Activated CD4-positive, alpha-beta T cell treated with anti-CD3 and anti-CD28 coated beads for 36 hours (primary cell): ENCODE measurements at regions not wholly inside any gene's neighbourhood (a gene's known extent, or its start where the extent isn't known, plus 50 kb on each side); places are given as distances from the start of the nearest gene placed in this dataset.
"Not testable (repeated sequence)": the region's sequence is repeated elsewhere in the genome, so short reads cannot be mapped to it uniquely, and the experiment has no call there.

Source experiments
- ATAC-seq: fragments of 200-7000 bp; cut with Tn5 transposase; one replicate; pipeline ENCODE4 v1.10.0; 2021; ENCODE audit warnings: mild to moderate bottlenecking, moderate library complexity
- CTCF ChIA-PET: fragments of 350-600 bp; sonication (Branson Sonifier 250); formaldehyde crosslinking; loops from one replicate; lab custom pipeline; 2021; ENCODE audit warnings: antibody characterized with exemption; lab: Charles Lee
- POLR2A ChIA-PET: fragments of 350-600 bp; sonication (Branson Sonifier 250); formaldehyde crosslinking; loops from one replicate; lab custom pipeline; 2021; ENCODE audit warnings: antibody characterized with exemption, inconsistent platforms; lab: Charles Lee
- DNase-seq: peaks from one replicate; pipeline ENCODE4 v3.0.0-alpha.2; 2020
- H3K27ac Mint-ChIP-seq: one replicate; pipeline ENCODE4 v1.8.0; 2021; ENCODE audit warnings: mixed read lengths
- H3K27me3 Mint-ChIP-seq: one replicate; pipeline ENCODE4 v1.8.0; 2021; ENCODE audit warnings: mixed read lengths
- H3K36me3 Mint-ChIP-seq: one replicate; pipeline ENCODE4 v1.8.0; 2021; ENCODE audit warnings: low read depth, mixed read lengths
- H3K4me1 Mint-ChIP-seq: one replicate; pipeline ENCODE4 v1.8.0; 2021; ENCODE audit warnings: mixed read lengths
- H3K4me3 Mint-ChIP-seq: one replicate; pipeline ENCODE4 v1.8.0; 2021; ENCODE audit warnings: mild to moderate bottlenecking, moderate library complexity, mixed read lengths
- H3K9me3 Mint-ChIP-seq: one replicate; pipeline ENCODE4 v1.8.0; 2021; ENCODE audit warnings: low read depth, mixed read lengths
- intact Hi-C, 2 experiments: fragments of 100-400 bp; cut with DNase I in 1 of 2; cut with micrococcal nuclease in 1 of 2; formaldehyde crosslinking; loops; one replicate each; pipeline versions ENCODE4 v1.14.2 to v1.15.1; 2022 to 2024; cut with DNase I, micrococcal nuclease

DNA sequence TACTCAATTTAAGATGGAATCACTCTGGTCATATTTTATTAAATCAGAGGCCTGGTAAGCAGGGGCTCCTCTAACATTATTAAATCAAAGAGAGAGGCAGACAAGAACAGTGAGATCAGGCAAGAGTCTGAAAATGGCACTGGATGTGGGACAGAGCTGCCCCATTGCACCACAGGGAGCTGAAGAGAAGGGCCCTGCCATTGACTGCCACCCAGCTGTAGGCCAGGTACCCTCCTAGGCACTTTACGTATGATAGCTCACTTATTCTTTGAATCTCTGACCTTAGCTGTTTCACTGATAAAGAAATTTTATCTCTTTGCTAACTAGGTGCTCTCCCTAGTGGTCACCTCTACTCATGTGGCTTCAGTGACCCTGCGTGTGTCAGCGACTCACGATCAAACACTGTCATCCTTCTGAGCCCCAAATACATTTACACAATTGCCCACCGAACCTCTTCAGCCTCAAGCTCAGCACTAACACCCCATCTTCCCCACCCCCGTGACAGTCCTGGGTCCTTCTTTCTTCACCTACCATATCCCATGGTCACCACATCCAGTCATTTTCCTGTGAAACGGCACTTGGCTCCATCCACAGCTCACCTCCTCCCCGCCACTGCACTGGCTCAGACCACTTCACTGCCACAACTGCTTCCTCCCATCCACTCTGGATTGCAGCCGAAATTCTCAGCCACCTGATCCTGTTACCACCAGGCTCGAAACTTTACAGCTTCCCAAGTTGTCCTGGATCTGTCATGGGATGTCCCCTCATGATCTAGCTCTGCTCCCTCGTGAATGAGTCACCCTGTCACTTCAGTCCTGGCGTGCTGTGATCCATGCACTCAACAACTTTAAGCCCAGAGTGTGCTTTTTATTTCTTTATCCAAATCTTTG, 97.3 kb upstream of the SYT6 start:
- intact Hi-C loops, result no loop called here
- ChIA-PET POLR2A (no interaction called here), CTCF (no interaction called here)
- ATAC-seq (no peak), DNase-seq (no peak)
- Mint-ChIP-seq H3K4me3 (no peak overlapping the region), H3K27ac (no peak overlapping the region), H3K27me3 (no peaks in the 10 kb centered on the region), H3K9me3 (peaks cover 2% of the 10 kb centered on the region), H3K36me3 (no peaks in the 10 kb centered on the region), H3K4me1 (no peaks in the 10 kb centered on the region)

DNA sequence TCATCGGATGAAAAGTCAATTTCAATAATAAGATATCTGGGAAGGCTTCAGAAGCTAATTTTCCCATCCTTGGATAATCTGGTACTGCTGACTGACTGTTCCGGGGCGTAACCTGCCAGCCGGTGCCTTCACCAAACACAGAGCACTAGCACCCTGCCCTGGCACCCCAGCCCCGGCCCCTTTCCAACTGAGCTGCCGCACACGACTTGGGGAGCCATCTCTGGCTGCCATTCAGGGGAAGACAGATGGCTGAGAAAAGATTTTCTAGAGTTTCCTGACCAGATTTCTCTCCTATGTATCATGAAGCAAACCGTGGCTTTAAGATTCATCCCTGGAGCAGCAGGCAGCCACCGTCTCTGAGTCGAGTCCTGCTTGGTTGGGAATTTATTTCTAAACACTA, 96.0 kb upstream of the SYT6 start:
- ChIA-PET POLR2A (no interaction called here), CTCF (interaction anchor here (0.6 kb wide), 2 partner anchors 61 to 1241 kb away, joined by 3 read pairs; no protein-coding TSS in a partner anchor)
- no peaks in the 10 kb centered on the region for H3K27me3 Mint-ChIP-seq
- H3K4me3 Mint-ChIP-seq, result no peak overlapping the region
- H3K27ac Mint-ChIP-seq, result no peak overlapping the region
- ATAC-seq (no peak), DNase-seq (no peak)
- no peaks in the 10 kb centered on the region for H3K36me3 Mint-ChIP-seq
- intact Hi-C loops, result no loop called here
- H3K9me3 Mint-ChIP-seq, result peaks cover 2% of the 10 kb centered on the region
- no peaks in the 10 kb centered on the region for H3K4me1 Mint-ChIP-seq

DNA sequence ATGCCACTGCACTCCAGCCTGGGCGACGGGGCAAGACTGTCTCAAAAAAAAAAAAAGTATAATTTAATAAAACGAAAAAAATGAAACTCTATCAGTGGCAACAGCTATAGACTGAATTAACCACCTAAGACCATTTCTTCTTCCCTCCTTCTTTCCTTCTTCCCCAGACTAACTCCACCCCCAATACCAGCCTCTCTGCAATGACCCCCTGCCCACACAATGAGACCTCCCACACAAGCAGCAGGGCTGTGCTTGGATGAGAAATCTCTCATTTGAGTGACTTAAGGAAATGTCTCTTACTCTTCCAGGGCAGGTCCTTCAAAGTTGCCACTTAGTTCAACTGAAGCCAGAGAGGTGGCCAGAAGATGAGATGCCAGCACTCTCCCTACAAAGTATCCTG, 94.5 kb upstream of the SYT6 start:
- no peaks in the 10 kb centered on the region for H3K4me1 Mint-ChIP-seq
- no peak overlapping the region for H3K27ac Mint-ChIP-seq
- DNase-seq (no peak), ATAC-seq (no peak)
- peaks cover 2% of the 10 kb centered on the region for H3K9me3 Mint-ChIP-seq
- CTCF ChIA-PET, result no interaction called here
- H3K4me3 Mint-ChIP-seq, result no peak overlapping the region
- POLR2A ChIA-PET, result no interaction called here
- H3K36me3 Mint-ChIP-seq, result no peaks in the 10 kb centered on the region
- intact Hi-C loops, result no loop called here
- no peaks in the 10 kb centered on the region for H3K27me3 Mint-ChIP-seq

DNA sequence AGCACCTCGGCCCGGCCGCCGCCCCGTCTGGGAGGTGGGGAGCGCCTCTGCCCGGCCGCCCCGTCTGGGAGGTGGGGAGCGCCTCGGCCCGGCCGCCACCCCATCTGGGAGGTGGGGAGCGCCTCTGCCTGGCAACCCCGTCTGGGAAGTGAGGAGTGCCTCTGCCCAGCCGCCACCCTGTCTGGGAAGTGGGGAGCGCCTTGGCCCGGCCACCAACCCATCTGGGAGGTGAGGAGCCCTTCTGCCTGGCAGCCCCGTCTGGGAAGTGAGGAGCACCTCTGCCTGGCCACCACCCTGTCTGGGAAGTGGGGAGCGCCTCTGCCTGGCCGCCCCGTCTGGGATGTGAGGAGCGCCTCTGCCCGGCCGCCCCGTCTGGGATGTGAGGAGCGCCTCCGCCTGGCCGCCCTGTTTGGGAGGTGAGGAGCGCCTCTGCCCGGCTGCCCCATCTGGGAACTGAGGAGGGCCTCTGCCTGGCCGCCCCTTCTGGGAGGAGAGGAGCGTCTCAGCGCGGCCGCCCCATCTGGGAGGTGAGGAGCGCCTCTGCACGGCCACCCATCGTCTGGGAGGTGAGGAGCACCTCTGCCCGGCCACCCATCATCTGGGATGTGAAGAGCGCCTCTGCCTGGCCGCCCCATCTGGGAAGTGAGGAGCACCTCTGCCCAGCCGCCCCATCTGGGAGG, 89.0 kb upstream of the SYT6 start:
- ATAC-seq, H3K4me1 Mint-ChIP-seq, H3K4me3 Mint-ChIP-seq, H3K27me3 Mint-ChIP-seq, H3K9me3 Mint-ChIP-seq, POLR2A ChIA-PET, H3K27ac Mint-ChIP-seq, intact Hi-C loops, H3K36me3 Mint-ChIP-seq, DNase-seq, CTCF ChIA-PET: not testable (repeated sequence)

DNA sequence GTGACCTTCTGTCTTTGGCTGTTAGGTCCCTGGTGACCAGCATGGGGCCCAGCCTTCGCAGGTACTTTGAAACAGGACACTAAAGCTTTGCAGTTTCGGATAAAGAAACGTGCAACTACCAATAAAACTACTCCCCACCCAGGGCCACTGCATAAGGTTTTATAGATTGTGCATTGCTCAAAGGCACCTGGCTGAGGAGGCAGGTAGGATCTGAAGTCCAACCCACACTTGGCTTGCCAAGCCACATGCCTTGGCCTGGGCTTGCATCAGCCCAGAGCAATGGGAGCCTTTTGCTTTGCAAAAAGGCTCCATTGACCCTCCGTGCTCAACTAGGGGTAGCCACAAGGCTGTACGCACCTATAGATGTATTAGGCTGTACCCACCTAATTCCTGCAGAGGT, 84.4 kb upstream of the SYT6 start:
- ATAC-seq, result no peak
- ChIA-PET CTCF (no interaction called here), POLR2A (interaction anchor here (0.5 kb wide), 1 partner anchor 624 kb away, joined by 3 read pairs; no protein-coding TSS in a partner anchor)
- H3K27me3 Mint-ChIP-seq, result no peaks in the 10 kb centered on the region
- H3K36me3 Mint-ChIP-seq, result no peaks in the 10 kb centered on the region
- H3K4me1 Mint-ChIP-seq, result peaks cover 8% of the 10 kb centered on the region
- no peak overlapping the region for H3K27ac Mint-ChIP-seq
- H3K4me3 Mint-ChIP-seq, result no peak overlapping the region
- intact Hi-C loops, result no loop called here
- no peak for DNase-seq
- H3K9me3 Mint-ChIP-seq, result peaks cover 5% of the 10 kb centered on the region

DNA sequence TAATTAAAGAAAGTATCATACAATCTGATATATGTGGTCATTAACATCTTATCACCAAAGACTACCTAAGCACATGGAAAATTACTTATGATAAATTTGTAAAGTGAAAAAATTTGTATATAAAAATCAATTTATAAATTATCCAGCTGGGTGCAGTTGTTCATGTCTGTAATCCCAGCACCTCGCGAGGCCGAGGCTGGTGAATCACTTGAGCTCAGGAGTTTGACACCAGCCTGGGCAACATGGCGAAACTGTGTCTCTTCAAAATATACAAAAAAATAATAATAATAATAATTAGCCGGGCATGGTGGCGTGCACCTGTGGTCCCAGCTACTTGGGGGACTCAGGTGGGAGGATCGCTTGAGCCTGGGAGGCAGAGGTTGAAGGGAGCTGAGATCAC, 82.8 kb upstream of the SYT6 start:
- DNase-seq (no peak), ATAC-seq (no peak)
- POLR2A ChIA-PET, result no interaction called here
- intact Hi-C loops, result no loop called here
- Mint-ChIP-seq H3K4me3 (no peak overlapping the region), H3K36me3 (no peaks in the 10 kb centered on the region), H3K27ac (no peak overlapping the region), H3K9me3 (peaks cover 5% of the 10 kb centered on the region), H3K4me1 (peaks cover 8% of the 10 kb centered on the region), H3K27me3 (no peaks in the 10 kb centered on the region)
- CTCF ChIA-PET, result no interaction called here

DNA sequence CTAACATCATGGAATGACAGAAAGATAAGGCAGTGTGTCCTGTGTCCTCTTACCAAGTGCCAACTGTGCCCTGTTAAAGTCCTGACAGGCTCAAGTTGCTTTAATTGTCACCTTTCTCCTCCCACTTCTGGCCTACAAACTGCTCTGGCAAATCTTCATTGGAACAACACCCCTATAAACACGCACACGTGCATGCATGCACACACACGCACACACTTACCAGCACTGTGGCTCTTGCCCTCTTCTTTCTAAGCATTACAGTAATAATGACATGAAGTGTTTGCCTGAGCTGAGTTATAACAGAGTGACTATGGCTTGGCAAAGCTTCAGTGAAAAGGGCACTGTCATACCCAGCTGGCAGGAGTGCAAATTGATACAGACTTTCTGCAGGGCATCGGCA, 82.3 kb upstream of the SYT6 start:
- ChIA-PET POLR2A (no interaction called here), CTCF (no interaction called here)
- no peak for ATAC-seq
- H3K4me3 Mint-ChIP-seq, result no peak overlapping the region
- H3K9me3 Mint-ChIP-seq, result peaks cover 3% of the 10 kb centered on the region
- no peak overlapping the region for H3K27ac Mint-ChIP-seq
- H3K27me3 Mint-ChIP-seq, result no peaks in the 10 kb centered on the region
- no peaks in the 10 kb centered on the region for H3K36me3 Mint-ChIP-seq
- peaks cover 8% of the 10 kb centered on the region for H3K4me1 Mint-ChIP-seq
- no peak for DNase-seq
- intact Hi-C loops, result no loop called here

DNA sequence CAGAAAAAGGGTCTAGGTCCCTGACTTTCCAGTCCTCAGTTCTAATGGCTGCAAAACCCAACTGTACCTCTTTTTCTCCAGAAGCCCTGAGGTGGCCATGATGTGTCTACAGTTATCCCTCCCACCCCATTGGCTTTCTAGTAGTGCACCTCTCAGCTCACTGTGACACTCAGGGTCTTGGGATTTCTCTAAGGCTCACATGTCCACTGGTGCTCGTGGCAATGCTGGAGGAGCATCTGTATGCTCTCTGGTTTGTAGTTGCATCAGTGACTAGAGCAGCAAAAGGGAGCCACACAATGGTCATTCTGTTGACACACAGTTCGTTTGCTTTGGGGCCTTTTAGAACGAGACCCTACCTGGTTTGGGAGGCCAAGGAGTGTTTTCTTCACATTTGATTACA, 81.6 kb upstream of the SYT6 start:
- Mint-ChIP-seq H3K27me3 (no peaks in the 10 kb centered on the region), H3K4me1 (peaks cover 8% of the 10 kb centered on the region), H3K9me3 (no peaks in the 10 kb centered on the region), H3K27ac (no peak overlapping the region), H3K4me3 (no peak overlapping the region), H3K36me3 (no peaks in the 10 kb centered on the region)
- ChIA-PET POLR2A (no interaction called here), CTCF (no interaction called here)
- intact Hi-C loops, result no loop called here
- DNase-seq (no peak), ATAC-seq (no peak)

DNA sequence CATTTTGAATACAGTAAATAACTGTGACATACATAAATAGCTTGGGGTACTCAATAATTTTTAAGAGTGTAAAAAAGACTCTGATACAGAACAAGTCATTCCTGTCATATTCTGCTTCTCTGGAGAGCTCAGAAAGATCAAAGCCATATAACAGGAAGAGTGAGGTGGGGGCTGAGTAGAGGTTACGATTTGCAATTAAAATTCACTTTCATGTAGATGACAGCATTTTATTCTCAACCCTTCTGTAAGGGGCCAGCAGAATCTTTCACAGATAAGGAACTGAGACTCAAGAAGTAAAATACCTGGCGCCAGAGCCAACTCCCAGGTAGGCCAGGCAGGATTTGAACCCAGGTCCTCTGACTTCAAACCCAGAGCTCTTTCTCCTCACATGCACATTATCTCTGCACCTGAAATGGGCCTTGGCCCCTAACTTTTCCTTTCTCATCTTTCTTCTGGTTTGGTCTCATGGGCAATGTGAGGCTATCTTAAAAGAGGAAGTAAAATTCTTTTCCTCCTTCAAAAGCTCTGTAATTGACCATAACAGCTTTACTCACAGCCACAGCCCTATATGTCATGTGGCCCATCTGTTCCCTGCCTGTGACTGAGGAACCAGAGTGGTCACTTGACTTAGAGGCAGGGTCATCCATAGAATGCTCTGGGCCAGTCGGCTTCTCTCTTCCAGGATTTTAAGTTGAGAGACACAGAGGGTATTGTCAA, 80.9 kb upstream of the SYT6 start:
- no peaks in the 10 kb centered on the region for H3K9me3 Mint-ChIP-seq
- no peak for ATAC-seq
- no peak overlapping the region for H3K27ac Mint-ChIP-seq
- intact Hi-C loops, result no loop called here
- CTCF ChIA-PET, result interaction anchor here (1.2 to 1.8 kb wide), 2 partner anchors 33 to 48 kb away, joined by 5 read pairs; no protein-coding TSS in a partner anchor
- peaks cover 8% of the 10 kb centered on the region for H3K4me1 Mint-ChIP-seq
- no peaks in the 10 kb centered on the region for H3K27me3 Mint-ChIP-seq
- POLR2A ChIA-PET, result interaction anchor here (0.7 kb wide), 1 partner anchor 1409 kb away, joined by 4 read pairs; no protein-coding TSS in a partner anchor
- H3K4me3 Mint-ChIP-seq, result no peak overlapping the region
- no peak for DNase-seq
- H3K36me3 Mint-ChIP-seq, result no peaks in the 10 kb centered on the region

DNA sequence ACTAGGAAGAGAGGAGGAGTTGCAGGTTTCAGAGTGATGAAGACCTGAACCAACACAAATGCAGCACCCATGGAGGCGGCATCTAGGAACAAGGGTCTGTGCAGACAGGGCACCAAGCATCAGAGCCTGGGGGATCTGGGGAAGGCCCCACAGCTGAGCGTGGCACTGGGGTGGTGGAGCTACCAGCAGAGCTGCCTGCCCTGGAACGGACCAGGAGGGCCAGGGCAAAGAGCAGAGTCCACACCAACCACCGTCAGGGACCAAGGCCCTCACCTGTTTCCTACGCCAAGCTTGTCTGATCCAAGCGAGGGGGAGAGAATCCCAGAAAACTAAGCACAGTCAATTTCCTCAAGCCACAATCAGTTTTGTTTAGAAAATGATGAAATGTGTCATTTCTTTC, 79.0 kb upstream of the SYT6 start:
- intact Hi-C loops, result no loop called here
- Mint-ChIP-seq H3K4me1 (peaks cover 8% of the 10 kb centered on the region), H3K36me3 (no peaks in the 10 kb centered on the region), H3K27ac (no peak overlapping the region), H3K27me3 (no peaks in the 10 kb centered on the region), H3K4me3 (no peak overlapping the region), H3K9me3 (no peaks in the 10 kb centered on the region)
- POLR2A ChIA-PET, result no interaction called here
- ATAC-seq (no peak), DNase-seq (no peak)
- CTCF ChIA-PET, result no interaction called here

DNA sequence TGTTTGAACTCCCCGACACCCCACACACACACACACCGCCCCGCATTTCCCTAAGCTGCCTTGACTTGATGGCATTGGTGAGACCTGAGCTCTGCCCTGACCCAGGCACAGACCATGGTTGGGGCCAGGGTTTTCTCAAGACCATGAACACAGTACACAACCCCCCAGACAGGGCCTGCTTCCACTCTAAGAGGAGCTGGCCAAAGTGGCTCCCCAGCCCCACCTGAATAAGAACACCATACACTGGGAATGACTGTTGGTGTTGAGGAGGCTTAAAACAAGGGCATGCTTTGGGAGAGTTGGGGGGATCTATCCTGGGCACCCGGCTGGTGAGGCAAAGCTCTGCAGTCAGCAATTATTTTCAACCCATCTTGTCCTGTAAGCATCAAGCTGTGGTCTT, 77.6 kb upstream of the SYT6 start:
- intact Hi-C loops, result no loop called here
- H3K27ac Mint-ChIP-seq, result no peak overlapping the region
- ATAC-seq, result no peak
- H3K4me1 Mint-ChIP-seq, result peaks cover 8% of the 10 kb centered on the region
- DNase-seq, result no peak
- no peaks in the 10 kb centered on the region for H3K27me3 Mint-ChIP-seq
- POLR2A ChIA-PET, result no interaction called here
- no peaks in the 10 kb centered on the region for H3K36me3 Mint-ChIP-seq
- CTCF ChIA-PET, result interaction anchor here (0.7 kb wide), 1 partner anchor 502 kb away, joined by 3 read pairs; no protein-coding TSS in a partner anchor
- H3K4me3 Mint-ChIP-seq, result no peak overlapping the region
- H3K9me3 Mint-ChIP-seq, result no peaks in the 10 kb centered on the region
